ENCODE measurements at regions not wholly inside any gene's neighbourhood (a gene's known extent, or its start where the extent isn't known, plus 50 kb on each side); places are given as distances from the start of the nearest gene placed in this dataset.

DNA sequence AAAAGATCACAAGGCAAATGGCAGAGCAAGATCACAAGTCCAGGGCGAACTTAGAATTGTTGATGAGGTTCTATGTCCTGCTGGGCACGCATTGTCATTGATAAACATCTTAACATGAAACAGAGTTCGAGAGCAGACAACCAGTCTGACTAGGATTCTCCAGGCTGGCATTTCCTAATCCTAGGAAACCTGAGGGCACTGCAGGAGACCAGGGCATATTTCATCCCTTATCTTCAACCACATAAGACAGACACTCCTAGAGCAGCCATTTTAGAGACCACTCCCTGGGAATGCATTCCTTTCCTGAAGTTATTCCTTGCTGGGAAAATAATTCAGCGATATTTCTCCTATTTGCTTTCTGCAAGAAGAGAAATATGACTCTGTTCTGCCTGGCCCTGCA is 1199.9 kb downstream of the SI start:
- no peaks in the 10 kb centered on the region for H3K4me1 ChIP-seq
- WGBS, 2 donors = 65 to 79% methylated on average over 4 of the region's 4 CpGs
- H3K27me3 ChIP-seq = no peaks in the 10 kb centered on the region

DNA sequence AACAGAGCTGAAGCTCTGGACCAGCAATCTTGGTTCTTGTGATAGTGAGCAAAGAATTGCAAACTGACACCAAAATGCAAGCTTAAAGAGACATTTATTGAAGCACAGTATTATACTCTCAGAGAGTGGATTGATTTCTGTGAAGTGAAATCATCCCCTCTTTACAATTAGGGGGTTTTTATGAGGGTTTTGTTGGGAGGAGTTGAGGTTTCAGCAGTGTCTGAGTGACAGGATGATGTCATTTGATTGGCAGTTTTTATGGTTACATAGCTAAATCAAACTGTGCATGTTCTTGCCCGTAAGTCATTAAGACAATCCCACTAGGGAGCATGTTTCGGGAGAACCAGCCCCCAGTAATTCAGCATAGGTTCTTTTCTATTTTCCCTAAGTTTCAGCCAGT is 1200.5 kb downstream of the SI start:
- H3K4me1 ChIP-seq = no peaks in the 10 kb centered on the region
- intact Hi-C loops (cut with DNase I) = no loop called here
- DNase-seq (no peak), ATAC-seq (no peak)
- WGBS, 2 donors = 59 to 81% methylated on average over 2 of the region's 2 CpGs
- TF ChIP-seq POLR2A (IDR thresholded peaks at IDR 0.05) = no peak
- TF ChIP-seq, protein P1, sequence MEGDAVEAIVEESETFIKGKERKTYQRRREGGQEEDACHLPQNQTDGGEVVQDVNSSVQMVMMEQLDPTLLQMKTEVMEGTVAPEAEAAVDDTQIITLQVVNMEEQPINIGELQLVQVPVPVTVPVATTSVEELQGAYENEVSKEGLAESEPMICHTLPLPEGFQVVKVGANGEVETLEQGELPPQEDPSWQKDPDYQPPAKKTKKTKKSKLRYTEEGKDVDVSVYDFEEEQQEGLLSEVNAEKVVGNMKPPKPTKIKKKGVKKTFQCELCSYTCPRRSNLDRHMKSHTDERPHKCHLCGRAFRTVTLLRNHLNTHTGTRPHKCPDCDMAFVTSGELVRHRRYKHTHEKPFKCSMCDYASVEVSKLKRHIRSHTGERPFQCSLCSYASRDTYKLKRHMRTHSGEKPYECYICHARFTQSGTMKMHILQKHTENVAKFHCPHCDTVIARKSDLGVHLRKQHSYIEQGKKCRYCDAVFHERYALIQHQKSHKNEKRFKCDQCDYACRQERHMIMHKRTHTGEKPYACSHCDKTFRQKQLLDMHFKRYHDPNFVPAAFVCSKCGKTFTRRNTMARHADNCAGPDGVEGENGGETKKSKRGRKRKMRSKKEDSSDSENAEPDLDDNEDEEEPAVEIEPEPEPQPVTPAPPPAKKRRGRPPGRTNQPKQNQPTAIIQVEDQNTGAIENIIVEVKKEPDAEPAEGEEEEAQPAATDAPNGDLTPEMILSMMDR (IDR thresholded peaks at IDR 0.05) = no peak
- no peaks in the 10 kb centered on the region for H3K36me3 ChIP-seq (replicated peaks in 1 of 2; ENCODE audit: insufficient read depth in 1 of 2, low read depth in 2 of 2)
- H3K27ac ChIP-seq = no peak overlapping the region
- peaks cover 0 to 10% (median 0%) of the 10 kb centered on the region in 3 donors for H3K9me3 ChIP-seq
- no peak overlapping the region for H3K4me3 ChIP-seq
- H3K27me3 ChIP-seq = no peaks in the 10 kb centered on the region

More for the DNA sequence above, 1199.9 kb downstream of the SI start:
- Histone ChIP-seq H3K9me3 (peaks cover 0 to 10% (median 0%) of the 10 kb centered on the region in 3 donors), H3K36me3 (replicated peaks in 1 of 2; ENCODE audit: insufficient read depth in 1 of 2, low read depth in 2 of 2) (no peaks in the 10 kb centered on the region), H3K27ac (no peak overlapping the region), H3K4me3 (no peak overlapping the region)
- intact Hi-C loops (cut with DNase I) = no loop called here
- ATAC-seq (no peak), DNase-seq (no peak)
- TF ChIP-seq POLR2A (IDR thresholded peaks at IDR 0.05) = no peak
- TF ChIP-seq, protein P1 (IDR thresholded peaks at IDR 0.05) = no peak

DNA sequence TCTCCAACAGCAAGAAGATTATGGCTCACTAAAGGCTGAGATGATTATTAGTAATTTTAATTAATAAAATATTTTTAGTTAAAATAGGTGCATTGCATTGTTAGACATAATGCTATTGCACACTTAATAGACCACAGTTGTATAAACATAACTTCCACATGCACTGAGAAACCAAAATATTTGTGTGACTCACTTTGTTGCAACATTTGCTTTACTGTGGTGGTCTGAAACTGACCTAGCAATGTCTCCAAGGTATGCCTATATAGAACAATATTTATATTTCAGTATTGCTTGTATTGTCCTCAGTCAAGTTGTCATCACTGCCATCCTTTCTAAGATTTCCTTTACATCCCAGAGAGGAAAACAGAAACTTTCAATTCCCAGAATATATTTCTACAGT is 1215.2 kb downstream of the SI start:
- Histone ChIP-seq H3K27ac (no peak overlapping the region), H3K4me1 (no peaks in the 10 kb centered on the region), H3K27me3 (no peaks in the 10 kb centered on the region), H3K36me3 (replicated peaks in 1 of 2; ENCODE audit: insufficient read depth in 1 of 2, low read depth in 2 of 2) (no peaks in the 10 kb centered on the region), H3K9me3 (no peaks in the 10 kb centered on the region), H3K4me3 (no peak overlapping the region)
- TF ChIP-seq, protein P1 (IDR thresholded peaks at IDR 0.05) = no peak
- TF ChIP-seq POLR2A (IDR thresholded peaks at IDR 0.05) = no peak
- intact Hi-C loops (cut with DNase I) = no loop called here
- DNase-seq (no peak), ATAC-seq (no peak)

DNA sequence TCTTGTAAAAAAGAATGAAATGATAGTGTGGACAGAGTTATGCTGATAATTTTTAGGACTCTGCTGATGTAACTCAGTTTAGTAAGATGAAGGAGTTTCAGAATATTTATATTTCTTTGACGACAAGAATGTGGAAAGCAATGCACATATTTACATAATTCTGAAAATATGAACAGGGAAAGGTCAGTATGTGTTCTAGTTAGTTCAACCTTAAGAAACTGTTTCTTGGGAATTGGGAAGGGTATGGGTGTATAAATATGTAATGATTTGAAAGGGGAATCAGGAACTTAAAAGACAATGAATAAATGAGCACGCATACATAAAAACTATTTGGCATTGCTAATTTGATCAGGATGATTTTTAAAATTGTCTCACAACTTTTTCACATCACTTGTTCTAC is 1226.1 kb downstream of the SI start:
- H3K4me1 ChIP-seq = no peaks in the 10 kb centered on the region
- no peak overlapping the region for H3K27ac ChIP-seq
- H3K4me3 ChIP-seq = no peak overlapping the region
- WGBS, 2 donors = 67 to 72% methylated on average over 2 of the region's 2 CpGs
- DNase-seq (no peak), ATAC-seq (no peak)
- no peaks in the 10 kb centered on the region for H3K27me3 ChIP-seq
- intact Hi-C loops (cut with DNase I) = no loop called here
- TF ChIP-seq, protein P1 (IDR thresholded peaks at IDR 0.05) = no peak
- TF ChIP-seq POLR2A (IDR thresholded peaks at IDR 0.05) = no peak
- H3K9me3 ChIP-seq = no peaks in the 10 kb centered on the region
- H3K36me3 ChIP-seq (replicated peaks in 1 of 2; ENCODE audit: insufficient read depth in 1 of 2, low read depth in 2 of 2) = no peaks in the 10 kb centered on the region

DNA sequence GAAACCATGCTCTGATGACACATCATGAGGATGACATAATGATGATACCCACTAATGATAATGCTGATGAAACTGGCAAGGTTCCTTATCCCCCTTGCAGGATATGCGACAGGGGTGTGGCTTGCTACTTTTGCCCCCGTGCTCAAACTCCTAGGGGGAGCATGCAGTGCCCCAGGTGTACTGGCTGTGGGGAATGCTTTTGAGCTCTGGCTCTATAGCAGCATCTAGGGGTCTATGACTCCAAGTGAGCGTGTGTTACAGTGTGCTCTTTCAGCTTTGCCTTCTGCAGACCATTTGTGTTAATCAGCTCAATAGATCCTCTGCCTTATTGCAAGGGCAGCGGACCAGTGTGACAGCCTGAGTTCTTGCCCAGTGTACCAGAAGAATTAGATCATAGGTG is 1239.5 kb downstream of the SI start:
- H3K4me1 ChIP-seq = no peaks in the 10 kb centered on the region
- intact Hi-C loops (cut with DNase I) = no loop called here
- DNase-seq = no peak
- 38 to 54% methylated on average over 3 to 4 of the region's 4 CpGs for WGBS, 2 donors
- H3K4me3 ChIP-seq = no peak overlapping the region
- H3K27me3 ChIP-seq = no peaks in the 10 kb centered on the region
- ATAC-seq = no peak
- no peaks in the 10 kb centered on the region for H3K9me3 ChIP-seq
- H3K27ac ChIP-seq = no peak overlapping the region
- TF ChIP-seq, protein P1 (IDR thresholded peaks at IDR 0.05) = no peak
- TF ChIP-seq POLR2A (IDR thresholded peaks at IDR 0.05) = no peak
- no peaks in the 10 kb centered on the region for H3K36me3 ChIP-seq (replicated peaks in 1 of 2; ENCODE audit: insufficient read depth in 1 of 2, low read depth in 2 of 2)
